Psoas muscle (tissue), 7 donors: ENCODE measurements at regions not wholly inside any gene's neighbourhood (a gene's known extent, or its start where the extent isn't known, plus 50 kb on each side); places are given as distances from the start of the nearest gene placed in this dataset.

ENCODE experiments used
- ATAC-seq, 4 donors: fragments of 200-7000 bp; cut with Tn5 transposase; one replicate each; pipeline ENCODE4 v1.9.1; 2020; ENCODE audit warnings: moderate library complexity in 3 of 4, mild to moderate bottlenecking in 2 of 4
- DNase-seq, 2 donors: peaks; one replicate each; pipeline ENCODE4 v3.0.0-alpha.2; 2020
- H3K27ac ChIP-seq: fragments of 200-600 bp; one replicate; pipeline ENCODE4 v1.8.0; 2022
- H3K27me3 ChIP-seq, 3 donors: fragments of 200-600 bp in 1 of 3; one replicate each; pipeline versions ENCODE4 v1.6.1 to v1.8.0; 2013 to 2022; ENCODE audit warnings: low read length in 2 of 3, mild to moderate bottlenecking in 2 of 3, moderate library complexity in 1 of 3; ENCODE audit not compliant: insufficient read depth in 3 of 3
- H3K36me3 ChIP-seq, 2 donors: fragments of 200-600 bp in 1 of 2; one replicate each; pipeline versions ENCODE4 v1.6.1 to v1.8.0; 2013 to 2022; ENCODE audit warnings: low read depth in 1 of 2, mild to moderate bottlenecking in 1 of 2, moderate library complexity in 1 of 2; ENCODE audit not compliant: insufficient read depth in 1 of 2
- H3K4me1 ChIP-seq: fragments of 200-600 bp; one replicate; pipeline ENCODE4 v1.8.0; 2022
- H3K4me3 ChIP-seq: fragments of 200-600 bp; one replicate; pipeline ENCODE4 v1.8.0; 2022; ENCODE audit warnings: mild to moderate bottlenecking
- H3K9me3 ChIP-seq: fragments of 200-600 bp; one replicate; pipeline ENCODE4 v1.8.0; 2022
- CTCF ChIP-seq: fragments of 200-600 bp; IDR thresholded peaks from one replicate; pipeline ENCODE4 v1.8.0; 2022; ENCODE audit warnings: antibody characterized with exemption
- WGBS, 3 donors: extraction: QIAGEN DNeasy Blood & Tissue Kit; methylation state at CpG; one replicate each; pipeline versions ENCODE4 v1.1.6 to v1.1.7; 2013; 5-methylcytosine and 5-hydroxymethylcytosine counted together
- intact Hi-C, 2 donors: fragments of 100-400 bp; cut with DNase I; formaldehyde crosslinking; loops; one replicate each; pipeline versions ENCODE4 v1.11.0 to v1.14.2; 2022
- donor health status: healthy with polysubstance abuse.
- donor health status: DM: no; HTN: no; CAD: no; lungs with moderate emphysema.
- donor health status: Bipolar disorder and iron deficiency.
- donor health status: healthy.
- donor health status: DM: yes; HTN: yes; CAD: no.
- donor health status: DM: no; HTN: no; CAD: no.
- donor health status: DM: yes; HTN: yes; CAD: no.

GRCh38 chr4:38377195-38377594 lies 286.8 kb upstream of the KLF3 start:
- TF ChIP-seq CTCF, result no peak
- no peak overlapping the region for H3K4me3 ChIP-seq
- H3K36me3 ChIP-seq, result no peaks in the 10 kb centered on the region
- H3K9me3 ChIP-seq, result no peaks in the 10 kb centered on the region
- no peaks in the 10 kb centered on the region for H3K4me1 ChIP-seq
- WGBS, 3 donors, result 40 to 70% (median 62%) methylated on average over 1 of the region's 1 CpG
- no peak for ATAC-seq
- no peak for DNase-seq
- H3K27ac ChIP-seq, result no peak overlapping the region
- no peaks in the 10 kb centered on the region for H3K27me3 ChIP-seq
- intact Hi-C loops, result no loop called here

GRCh38 chr4:38378478-38378877 lies 285.5 kb upstream of the KLF3 start:
- DNase-seq, result no peak
- WGBS, 3 donors, result 62 to 84% (median 83%) methylated on average over 3 of the region's 3 CpGs
- no peak for TF ChIP-seq CTCF
- H3K36me3 ChIP-seq, result no peaks in the 10 kb centered on the region
- intact Hi-C loops, result no loop called here
- H3K27ac ChIP-seq, result no peak overlapping the region
- no peaks in the 10 kb centered on the region for H3K27me3 ChIP-seq
- H3K4me1 ChIP-seq, result no peaks in the 10 kb centered on the region
- no peak for ATAC-seq
- no peak overlapping the region for H3K4me3 ChIP-seq
- no peaks in the 10 kb centered on the region for H3K9me3 ChIP-seq

GRCh38 chr4:38381788-38382187 lies 282.2 kb upstream of the KLF3 start:
- no peak overlapping the region for H3K27ac ChIP-seq
- H3K36me3 ChIP-seq, result no peaks in the 10 kb centered on the region
- intact Hi-C loops, result no loop called here
- no peaks in the 10 kb centered on the region for H3K9me3 ChIP-seq
- peak in 1 of 4 donors; percentile 31 for ATAC-seq
- no peaks in the 10 kb centered on the region for H3K27me3 ChIP-seq
- no peak for TF ChIP-seq CTCF
- H3K4me3 ChIP-seq, result no peak overlapping the region
- DNase-seq, result peak; percentile 28 to 58
- H3K4me1 ChIP-seq, result peaks cover 2% of the 10 kb centered on the region
- 37 to 60% (median 44%) methylated on average over 6 of the region's 6 CpGs for WGBS, 3 donors

- Histone ChIP-seq H3K36me3 (no peaks in the 10 kb centered on the region), H3K4me1 (peaks cover 9% of the 10 kb centered on the region), H3K9me3 (no peaks in the 10 kb centered on the region), H3K27ac (no peak overlapping the region), H3K4me3 (no peak overlapping the region), H3K27me3 (no peaks in the 10 kb centered on the region)
- DNase-seq (no peak), ATAC-seq (no peak)
- intact Hi-C loops, result no loop called here
- no peak for TF ChIP-seq CTCF
- WGBS, 3 donors, result 74 to 78% (median 75%) methylated on average over 7 of the region's 7 CpGs
Measured at GRCh38 chr4:38382520-38382919, 281.5 kb upstream of the KLF3 start.

GRCh38 chr4:38383646-38384121 lies 280.3 kb upstream of the KLF3 start:
- H3K27ac ChIP-seq, result no peak overlapping the region
- no peaks in the 10 kb centered on the region for H3K36me3 ChIP-seq
- no peaks in the 10 kb centered on the region for H3K27me3 ChIP-seq
- no peak for ATAC-seq
- intact Hi-C loops, result no loop called here
- no peak for DNase-seq
- H3K9me3 ChIP-seq, result no peaks in the 10 kb centered on the region
- 45 to 75% (median 54%) methylated on average over 3 of the region's 3 CpGs for WGBS, 3 donors
- peaks cover 12% of the 10 kb centered on the region for H3K4me1 ChIP-seq
- TF ChIP-seq CTCF, result no peak
- H3K4me3 ChIP-seq, result no peak overlapping the region
